Occipital lobe (tissue), 1 donor: ENCODE measurements at regions not wholly inside any gene's neighbourhood (a gene's known extent, or its start where the extent isn't known, plus 50 kb on each side); places are given as distances from the start of the nearest gene placed in this dataset.
A peak's percentile ranks its signal among the peaks of the same experiment; 100 is the strongest.
"Not testable (repeated sequence)": the region's sequence is repeated elsewhere in the genome, so short reads cannot be mapped to it uniquely, and the experiment has no call there.

Experiments used
- DNase-seq: peaks from one replicate; lab custom pipeline; 2025; lab: John Stamatoyannopoulos, UW

DNA sequence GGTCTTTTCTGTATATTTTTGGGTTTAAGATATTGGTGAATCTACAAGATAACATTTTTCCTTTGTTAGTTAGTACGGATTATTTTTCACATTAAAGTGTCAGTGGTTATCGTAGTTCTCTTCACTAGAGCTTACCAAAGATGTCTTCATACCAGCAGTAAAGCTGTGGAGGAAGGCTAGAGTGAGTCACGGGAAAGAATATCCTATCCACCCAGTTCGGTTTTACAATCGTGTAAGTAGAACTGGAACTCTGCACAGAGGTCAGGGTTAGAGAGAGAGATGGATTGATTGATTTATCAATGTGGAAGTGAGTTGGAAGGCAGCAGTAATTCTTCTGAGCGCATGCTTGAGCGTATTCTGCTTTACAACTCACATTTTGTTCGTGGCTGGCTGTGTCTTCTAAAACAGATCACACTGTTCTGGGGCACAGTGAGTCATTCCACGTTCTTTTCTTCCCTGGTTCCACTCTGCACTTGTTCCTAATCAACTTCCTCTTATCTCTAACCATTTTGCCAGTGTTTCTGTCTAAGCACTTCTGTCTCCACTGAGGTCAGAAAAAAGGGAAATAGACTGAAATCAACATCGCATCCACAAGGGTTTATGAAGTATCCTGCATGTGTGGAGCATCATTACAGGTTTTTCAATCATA, 86.5 kb upstream of the ARRDC3 start:
- peak; percentile 34 for DNase-seq

DNA sequence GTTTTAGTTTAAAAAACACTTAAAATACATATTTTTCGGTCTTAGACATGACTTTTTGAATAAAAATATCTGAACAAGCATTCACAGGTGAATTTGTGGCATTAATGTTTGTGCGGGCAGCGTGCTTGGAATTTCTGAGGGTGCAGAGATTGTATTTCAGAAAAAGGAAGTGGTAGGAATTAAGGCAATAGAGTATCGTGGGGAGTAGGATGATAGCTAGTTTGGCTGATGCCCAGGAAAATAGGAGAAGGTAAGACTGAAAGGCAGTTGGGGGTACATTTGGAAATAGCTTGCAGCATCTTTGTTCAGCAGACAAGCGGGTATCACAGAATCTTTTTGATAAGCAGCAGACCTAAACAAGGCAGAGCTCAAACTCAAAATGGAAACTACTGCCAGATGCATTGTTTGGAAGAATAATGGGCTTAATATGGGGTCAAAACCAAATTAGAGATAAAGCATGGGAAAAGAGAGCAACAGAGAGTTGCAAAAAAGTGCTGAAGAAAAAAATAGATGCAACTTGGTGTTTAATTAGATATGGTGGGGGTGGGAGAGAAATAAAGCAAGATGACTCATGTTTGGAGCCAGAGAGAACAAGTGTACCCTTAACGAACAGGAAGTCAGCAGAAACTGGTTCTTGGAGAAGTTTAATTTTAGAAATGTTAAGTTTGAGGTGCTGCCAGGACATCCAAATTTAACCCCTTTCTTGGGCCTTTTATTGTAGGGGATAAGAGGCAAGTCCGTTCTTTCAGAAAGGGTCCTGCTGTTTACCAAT, 85.7 kb upstream of the ARRDC3 start:
- DNase-seq: no peak

DNA sequence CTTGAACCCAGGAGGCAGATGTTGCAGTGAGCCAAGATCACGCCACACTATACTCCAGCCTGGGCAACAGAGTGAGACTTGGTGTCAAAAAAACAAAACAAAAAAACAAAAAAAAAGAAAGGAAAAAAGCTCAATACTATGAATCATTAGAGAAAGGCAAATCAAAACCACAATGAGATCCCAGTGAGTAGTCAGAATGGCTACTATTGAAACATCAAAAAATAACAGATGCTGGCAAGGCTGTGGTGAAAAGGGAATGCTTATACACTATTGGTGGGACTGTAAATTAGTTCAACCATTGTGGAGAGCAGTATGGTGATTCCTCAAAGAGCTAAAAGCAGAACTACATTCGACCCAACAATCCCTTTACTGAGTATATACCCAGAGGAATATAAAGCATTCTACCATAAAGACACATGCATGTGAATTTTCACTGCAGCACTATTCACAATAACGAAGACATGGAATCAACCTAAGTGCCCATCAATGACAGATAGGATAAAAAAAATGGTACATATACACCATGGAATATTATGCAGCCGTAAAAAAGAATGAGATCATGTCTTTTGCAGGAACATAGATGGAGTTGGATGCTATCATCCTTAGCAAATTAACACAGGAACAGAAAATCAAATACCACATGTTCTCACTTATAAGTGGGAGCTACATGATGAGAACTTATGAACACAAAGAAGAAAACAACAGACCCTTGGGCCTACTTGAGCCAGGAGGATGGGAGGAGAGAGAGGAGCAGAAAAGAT, 81.9 kb upstream of the ARRDC3 start:
- no peak for DNase-seq

DNA sequence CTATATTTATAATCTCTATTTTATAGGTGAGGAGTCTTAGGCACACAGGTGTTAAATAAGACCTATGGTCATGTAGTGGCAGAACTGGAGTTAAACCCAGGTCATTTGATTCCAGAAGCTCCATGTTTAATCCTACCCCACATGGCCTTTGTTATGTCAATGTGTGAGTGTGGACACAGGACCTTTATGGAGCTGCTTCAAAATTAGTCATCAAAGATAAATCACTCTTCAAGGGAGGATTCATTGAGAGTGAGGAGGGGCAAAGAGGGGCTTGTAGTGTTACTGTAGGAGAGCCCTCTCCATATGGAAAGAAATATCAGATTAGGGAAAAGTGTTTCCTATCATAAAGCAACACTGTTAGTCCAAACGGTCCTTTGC, 74.6 kb upstream of the ARRDC3 start:
- no peak for DNase-seq

GRCh38 chr5:91456928-91457680, 74.0 kb upstream of the ARRDC3 start:
- DNase-seq: no peak

GRCh38 chr5:91449083-91449482, 66.0 kb upstream of the ARRDC3 start:
- no peak for DNase-seq

DNA sequence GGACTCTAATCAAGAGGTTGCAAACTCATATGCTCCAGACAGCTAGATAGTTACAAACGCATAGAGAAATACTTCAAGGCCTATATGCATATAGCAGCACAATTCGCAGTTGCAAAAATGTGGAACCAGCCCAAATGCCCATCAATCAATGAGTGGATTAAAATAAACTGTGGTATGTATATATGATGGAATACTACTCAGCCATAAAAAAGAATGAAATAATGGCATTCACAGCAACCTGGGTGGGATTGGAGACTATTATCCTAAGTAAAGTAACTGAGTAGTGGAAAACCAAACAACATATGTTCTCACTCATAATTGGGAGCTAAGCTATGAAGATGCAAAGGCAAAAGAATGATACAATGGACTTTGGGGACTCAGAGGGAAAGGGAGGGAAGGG, 65.0 kb upstream of the ARRDC3 start:
- DNase-seq: not testable (repeated sequence)

- not testable (repeated sequence) for DNase-seq
Measured at GRCh38 chr5:91446880-91447279, 63.8 kb upstream of the ARRDC3 start.

DNA sequence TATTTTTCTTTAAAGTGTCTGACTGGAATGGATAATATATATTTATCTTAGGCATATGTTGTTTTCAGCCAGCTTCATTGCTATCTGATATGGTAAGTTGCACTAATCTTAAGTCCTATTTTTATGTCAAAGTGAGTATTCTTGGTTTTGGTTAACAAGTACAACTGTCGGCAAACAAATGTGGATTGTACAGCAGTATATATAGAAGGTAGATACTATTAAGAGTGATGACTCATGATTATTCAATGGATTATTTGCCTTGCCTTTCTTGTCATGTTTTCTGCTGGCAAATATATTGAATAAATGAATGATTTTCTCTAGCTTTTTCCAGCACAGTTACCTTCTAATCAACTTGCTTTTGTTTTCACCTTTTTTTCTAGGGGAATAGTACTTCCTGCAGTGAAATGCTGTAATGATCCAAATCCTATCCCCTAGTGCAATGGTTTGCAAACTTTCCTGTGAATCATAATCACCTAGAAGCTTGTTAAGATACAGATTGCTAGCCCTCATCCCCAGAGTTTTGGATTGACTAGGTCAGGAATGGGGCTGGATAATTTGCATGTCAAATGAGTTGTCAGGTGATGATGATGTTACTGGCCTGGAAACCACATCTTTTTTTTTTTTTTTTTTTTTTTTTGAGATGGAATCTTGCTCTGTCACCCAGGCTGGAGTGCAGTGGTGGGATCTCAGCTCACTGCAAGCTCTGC, 60.8 kb upstream of the ARRDC3 start:
- DNase-seq: no peak

- DNase-seq: no peak
Measured at GRCh38 chr5:91443023-91443422, 59.9 kb upstream of the ARRDC3 start.

DNA sequence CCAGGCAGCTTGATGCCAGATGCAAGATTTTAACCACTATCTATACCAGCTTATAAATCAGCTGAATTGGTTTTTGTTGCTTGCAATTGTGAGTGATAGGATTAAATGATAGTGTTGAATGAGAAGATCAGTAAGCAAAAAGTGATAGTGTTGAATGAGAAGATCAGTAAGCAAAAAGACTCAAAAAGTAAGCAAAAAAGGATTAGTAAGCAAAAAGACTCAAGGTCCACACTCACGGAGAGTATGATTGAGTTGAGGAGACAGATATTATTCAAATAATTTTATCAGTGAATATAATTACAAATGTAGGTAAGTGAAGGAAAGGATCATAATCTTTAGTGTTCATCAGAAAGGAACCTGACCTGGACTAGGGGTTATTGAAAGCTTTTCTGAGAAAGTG, 58.0 kb upstream of the ARRDC3 start:
- no peak for DNase-seq

- no peak for DNase-seq
Measured at GRCh38 chr5:91438871-91439270, 55.8 kb upstream of the ARRDC3 start.

- DNase-seq: no peak
Measured at GRCh38 chr5:91436241-91436640, 53.1 kb upstream of the ARRDC3 start.

DNA sequence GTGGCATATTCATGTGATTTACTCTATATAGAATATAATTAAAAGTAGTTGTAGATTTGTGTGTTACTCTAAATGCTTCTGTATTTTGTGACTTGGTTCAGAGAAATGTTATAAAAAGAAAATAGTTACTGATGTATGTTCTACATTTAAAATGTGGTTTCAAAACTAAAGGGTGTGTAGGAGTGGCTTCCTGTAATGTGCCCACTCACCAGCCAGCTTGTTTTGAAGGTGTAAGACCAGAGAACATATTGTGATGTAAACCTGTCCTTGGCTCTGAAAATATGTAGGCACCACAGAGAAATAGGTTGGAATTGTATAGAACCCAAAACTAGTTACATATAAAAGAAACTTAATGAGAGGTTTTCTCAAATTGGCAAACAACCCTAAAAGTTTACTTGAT, 51.2 kb upstream of the ARRDC3 start:
- peak; percentile 16 for DNase-seq

- no peak for DNase-seq
Measured at GRCh38 chr5:91433861-91434260, 50.7 kb upstream of the ARRDC3 start.
